MCF 10A (cell line): ENCODE measurements at regions not wholly inside any gene's neighbourhood (a gene's known extent, or its start where the extent isn't known, plus 50 kb on each side); places are given as distances from the start of the nearest gene placed in this dataset.

ENCODE experiments used
- BruUV-seq: library from RNA; stranded (reverse); fragments of 400-500 nt; replicated peaks from 2 replicates; lab custom pipeline; 2021; lab: Mats Ljungman, UMichigan
- CTCF ChIA-PET: fragments of 300-600 bp; sonication (Branson Sonifier 250); formaldehyde crosslinking; extraction: SDS; loops from one replicate; lab custom pipeline; 2021; ENCODE audit warnings: antibody characterized with exemption, inconsistent platforms; lab: Yijun Ruan, JAX
- POLR2A ChIA-PET: fragments of 300-600, 350-650 bp; sonication (Branson Sonifier 250); formaldehyde crosslinking; extraction: SDS; loops from one replicate; lab custom pipeline; 2020; ENCODE audit warnings: antibody characterized with exemption, inconsistent platforms; lab: Yijun Ruan, JAX
- DNase-seq: peaks from one replicate; pipeline ENCODE4 v3.0.0-alpha.2; 2018; ENCODE audit not compliant: unreplicated experiment
- H3K27ac Mint-ChIP-seq: one replicate; pipeline ENCODE4 v1.8.0; 2022; ENCODE audit warnings: mild to moderate bottlenecking, low read depth, mixed read lengths; ENCODE audit not compliant: unreplicated experiment
- H3K27me3 Mint-ChIP-seq: one replicate; pipeline ENCODE4 v1.8.0; 2022; ENCODE audit warnings: mixed read lengths; ENCODE audit not compliant: insufficient read depth, unreplicated experiment
- H3K36me3 Mint-ChIP-seq: one replicate; pipeline ENCODE4 v1.8.0; 2022; ENCODE audit warnings: mild to moderate bottlenecking, moderate library complexity, mixed read lengths; ENCODE audit not compliant: insufficient read depth, unreplicated experiment
- H3K4me1 Mint-ChIP-seq: one replicate; pipeline ENCODE4 v1.8.0; 2022; ENCODE audit warnings: mixed read lengths; ENCODE audit not compliant: insufficient read depth, unreplicated experiment
- H3K4me3 Mint-ChIP-seq: one replicate; pipeline ENCODE4 v1.8.0; 2022; ENCODE audit warnings: mild to moderate bottlenecking, moderate library complexity, mixed read lengths; ENCODE audit not compliant: unreplicated experiment
- H3K9me3 Mint-ChIP-seq: one replicate; pipeline ENCODE4 v1.8.0; 2022; ENCODE audit warnings: mixed read lengths; ENCODE audit not compliant: unreplicated experiment
- CTCF ChIP-seq: fragments of 200-600 bp; IDR thresholded peaks from one replicate; pipeline ENCODE4 v1.8.0; 2022; ENCODE audit warnings: antibody characterized with exemption, mild to moderate bottlenecking; ENCODE audit not compliant: unreplicated experiment
- intact Hi-C: fragments of 100-400 bp; cut with micrococcal nuclease; formaldehyde crosslinking; loops from 2 replicates; pipeline ENCODE4 v1.14.1; 2022

GRCh38 chr2:204260162-204260877 is 285.0 kb upstream of the PARD3B start:
- intact Hi-C loops: loop anchor here (1.0 to 5.0 kb wide), 4 partner anchors 113 to 1666 kb away; no protein-coding TSS in a partner anchor
- H3K36me3 Mint-ChIP-seq: no peaks in the 10 kb centered on the region
- no peaks in the 10 kb centered on the region for H3K9me3 Mint-ChIP-seq
- no peak overlapping the region for H3K27ac Mint-ChIP-seq
- DNase-seq: peak; percentile 71
- H3K27me3 Mint-ChIP-seq: no peaks in the 10 kb centered on the region
- peak; percentile 81 for TF ChIP-seq CTCF
- POLR2A ChIA-PET: no interaction called here
- BruUV-seq: no TSS peak
- CTCF ChIA-PET: interaction anchor here (0.6 to 4.5 kb wide), 45 partner anchors 9 to 1688 kb away, joined by 3 to 40 read pairs (median 3); no protein-coding TSS in a partner anchor
- peaks cover 6% of the 10 kb centered on the region for H3K4me1 Mint-ChIP-seq
- no peak overlapping the region for H3K4me3 Mint-ChIP-seq

GRCh38 chr2:204260901-204261300 is 284.4 kb upstream of the PARD3B start:
- DNase-seq: no peak
- H3K9me3 Mint-ChIP-seq: no peaks in the 10 kb centered on the region
- no peak for TF ChIP-seq CTCF
- no peak overlapping the region for H3K27ac Mint-ChIP-seq
- no peaks in the 10 kb centered on the region for H3K36me3 Mint-ChIP-seq
- intact Hi-C loops: loop anchor here (1.0 to 5.0 kb wide), 4 partner anchors 114 to 1665 kb away; no protein-coding TSS in a partner anchor
- ChIA-PET POLR2A (interaction anchor here (0.7 kb wide), 1 partner anchor 424 kb away, joined by 5 read pairs; no protein-coding TSS in a partner anchor), CTCF (interaction anchor here (0.6 to 4.5 kb wide), 37 partner anchors 10 to 1687 kb away, joined by 3 to 40 read pairs (median 4); no protein-coding TSS in a partner anchor)
- no peaks in the 10 kb centered on the region for H3K27me3 Mint-ChIP-seq
- peaks cover 6% of the 10 kb centered on the region for H3K4me1 Mint-ChIP-seq
- no TSS peak for BruUV-seq
- H3K4me3 Mint-ChIP-seq: no peak overlapping the region

GRCh38 chr2:204261846-204262245 is 283.4 kb upstream of the PARD3B start:
- CTCF ChIA-PET: interaction anchor here (0.6 to 4.5 kb wide), 21 partner anchors 11 to 1686 kb away, joined by 3 to 40 read pairs (median 7); no protein-coding TSS in a partner anchor
- no peaks in the 10 kb centered on the region for H3K36me3 Mint-ChIP-seq
- H3K9me3 Mint-ChIP-seq: no peaks in the 10 kb centered on the region
- POLR2A ChIA-PET: interaction anchor here (0.7 kb wide), 1 partner anchor 423 kb away, joined by 5 read pairs; no protein-coding TSS in a partner anchor
- H3K27ac Mint-ChIP-seq: no peak overlapping the region
- BruUV-seq: no TSS peak
- no peaks in the 10 kb centered on the region for H3K27me3 Mint-ChIP-seq
- H3K4me3 Mint-ChIP-seq: no peak overlapping the region
- peaks cover 6% of the 10 kb centered on the region for H3K4me1 Mint-ChIP-seq
- no peak for DNase-seq
- intact Hi-C loops: loop anchor here (2.0 to 5.0 kb wide), 2 partner anchors 115 to 1419 kb away; no protein-coding TSS in a partner anchor
- TF ChIP-seq CTCF: no peak

DNA sequence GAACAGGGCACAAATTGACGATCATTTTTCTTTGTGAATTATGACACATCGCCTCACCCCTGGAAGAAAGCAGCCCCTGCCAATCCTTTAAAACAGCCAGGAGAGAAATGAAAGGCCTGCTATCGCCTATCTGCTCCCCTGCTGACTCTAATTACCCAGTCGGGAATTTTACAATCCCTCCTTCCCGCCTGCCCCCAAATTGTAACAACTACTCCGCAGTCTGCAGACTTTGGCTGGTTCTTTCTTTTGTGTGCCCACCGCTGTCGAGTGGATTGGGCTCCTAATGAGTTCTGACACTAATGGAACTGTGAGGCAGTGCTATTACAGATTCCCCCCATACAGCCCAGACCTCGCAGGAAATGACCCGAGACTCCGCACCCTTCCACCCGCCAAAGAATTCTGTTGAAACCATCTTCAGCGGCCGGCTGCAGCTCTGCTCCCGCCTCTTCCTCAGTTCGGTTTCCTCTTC is 281.2 kb upstream of the PARD3B start:
- Mint-ChIP-seq H3K36me3 (no peaks in the 10 kb centered on the region), H3K27me3 (no peaks in the 10 kb centered on the region), H3K4me3 (no peak overlapping the region), H3K9me3 (no peaks in the 10 kb centered on the region), H3K4me1 (no peaks in the 10 kb centered on the region), H3K27ac (no peak overlapping the region)
- CTCF ChIA-PET: interaction anchor here (0.6 kb wide), 1 partner anchor 1059 kb away, joined by 4 read pairs; no protein-coding TSS in a partner anchor
- no peak for TF ChIP-seq CTCF
- no peak for DNase-seq
- POLR2A ChIA-PET: interaction anchor here (0.8 kb wide), 1 partner anchor 93 kb away, joined by 4 read pairs; no protein-coding TSS in a partner anchor
- no TSS peak for BruUV-seq
- intact Hi-C loops: loop anchor here (5.0 kb wide), 1 partner anchor 117 kb away; no protein-coding TSS in a partner anchor
